Stimulated activated CD4-positive, alpha-beta T cell treated with anti-CD3 and anti-CD28 coated beads, Interleukin-12 subunit alpha, Interleukin-12 subunit beta, amount 100 ng/mL, for 48 hours (primary cell): ENCODE measurements at regions not wholly inside any gene's neighbourhood (a gene's known extent, or its start where the extent isn't known, plus 50 kb on each side); places are given as distances from the start of the nearest gene placed in this dataset.

ENCODE experiments used
- DNase-seq, 3 donors: peaks; one replicate each; pipeline ENCODE4 v3.0.0-alpha.2; 2020; ENCODE audit warnings: low read depth in 2 of 3, low spot score in 1 of 3

GRCh38 chr11:111095327-111095726 lies 150.2 kb upstream of the POU2AF2 start:
- no peak for DNase-seq

GRCh38 chr11:111093061-111093460 lies 152.5 kb upstream of the POU2AF2 start:
- no peak for DNase-seq

- DNase-seq: no peak
These were observed 154.1 kb upstream of the POU2AF2 start for GRCh38 chr11:111091321-111091938.

DNA sequence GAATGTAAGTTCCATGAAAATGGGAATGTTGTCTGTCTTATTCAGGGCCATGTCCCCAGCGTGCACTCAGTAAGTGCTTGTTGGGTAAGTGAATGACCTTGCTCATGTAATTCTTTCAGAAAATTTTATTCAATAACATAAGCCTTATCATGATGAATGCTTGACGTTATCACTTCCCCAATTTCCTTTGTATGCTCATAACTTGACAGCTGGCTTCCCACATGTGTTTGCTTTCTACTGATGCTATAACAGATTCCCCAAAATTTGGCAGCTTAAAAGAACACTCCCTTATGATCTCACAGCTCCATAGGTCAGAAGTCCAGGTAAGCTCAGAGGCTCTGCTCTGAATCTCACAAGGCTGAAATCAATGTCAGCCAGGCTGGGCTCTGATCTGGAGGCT lies 155.8 kb upstream of the POU2AF2 start:
- no peak for DNase-seq

- DNase-seq: no peak
These were observed 156.6 kb upstream of the POU2AF2 start for GRCh38 chr11:111088847-111089355.

DNA sequence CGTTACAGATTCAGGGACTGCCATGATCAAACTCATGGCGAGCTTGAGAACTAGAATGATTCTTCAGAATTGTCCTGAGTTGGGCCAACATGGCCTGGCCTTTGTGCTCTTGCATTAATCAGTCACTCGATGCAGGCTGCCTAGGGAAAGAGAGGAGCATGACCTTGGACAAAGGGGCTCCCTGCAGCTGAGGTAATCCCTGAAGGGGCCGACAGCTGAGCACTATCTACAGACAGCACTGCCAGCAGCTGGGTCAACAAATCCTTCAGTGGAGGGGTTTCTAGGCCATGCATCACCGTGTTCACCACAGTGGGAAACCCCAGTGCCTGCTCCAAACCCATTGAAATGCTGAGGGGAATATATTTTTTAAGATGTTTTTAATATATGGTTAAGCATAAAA lies 159.5 kb upstream of the POU2AF2 start:
- no peak for DNase-seq

- no peak for DNase-seq
These were observed 162.9 kb upstream of the POU2AF2 start for GRCh38 chr11:111082664-111083063.

GRCh38 chr11:111081021-111081511 lies 164.5 kb upstream of the POU2AF2 start:
- no peak for DNase-seq

DNA sequence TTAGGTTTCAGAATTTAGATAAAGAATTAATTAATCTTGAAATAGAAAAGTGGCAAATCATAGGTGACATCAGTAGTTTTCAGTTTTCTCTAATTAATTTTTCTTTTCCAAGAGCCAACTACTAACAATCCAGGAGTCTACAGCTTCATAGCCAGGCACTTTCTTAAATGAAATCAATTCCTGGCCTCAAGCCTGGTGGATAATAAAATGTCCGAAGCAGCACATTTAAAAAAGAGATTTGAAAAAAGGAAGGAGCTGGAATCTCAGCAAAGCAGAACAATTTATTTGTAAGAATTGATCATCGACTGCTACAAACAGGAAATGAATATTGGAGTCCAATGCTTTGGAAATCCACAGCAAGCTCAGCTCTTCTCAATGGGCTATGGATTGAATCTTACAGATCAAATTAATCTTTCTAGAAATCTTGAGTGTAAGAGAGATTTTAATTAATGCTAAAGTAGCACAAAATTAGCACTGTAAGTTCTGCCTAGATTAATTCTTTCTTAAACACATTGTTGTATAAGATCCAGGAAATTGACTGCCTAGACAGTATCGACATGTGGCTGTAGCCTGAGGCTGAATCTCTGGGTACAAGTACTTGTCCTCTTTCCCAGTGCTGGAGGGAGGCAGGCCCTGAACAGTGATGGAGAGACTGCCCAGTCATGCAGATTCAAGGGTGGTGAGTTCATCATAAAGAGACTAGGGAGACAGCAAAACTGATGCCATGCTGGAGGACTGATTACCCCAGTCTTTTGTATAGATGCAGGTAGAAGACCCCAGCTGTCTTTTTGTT lies 167.8 kb upstream of the POU2AF2 start:
- no peak for DNase-seq

- no peak for DNase-seq
These were observed 176.5 kb upstream of the POU2AF2 start for GRCh38 chr11:111069066-111069465.

GRCh38 chr11:111067994-111068393 lies 177.5 kb upstream of the POU2AF2 start:
- no peak for DNase-seq

DNA sequence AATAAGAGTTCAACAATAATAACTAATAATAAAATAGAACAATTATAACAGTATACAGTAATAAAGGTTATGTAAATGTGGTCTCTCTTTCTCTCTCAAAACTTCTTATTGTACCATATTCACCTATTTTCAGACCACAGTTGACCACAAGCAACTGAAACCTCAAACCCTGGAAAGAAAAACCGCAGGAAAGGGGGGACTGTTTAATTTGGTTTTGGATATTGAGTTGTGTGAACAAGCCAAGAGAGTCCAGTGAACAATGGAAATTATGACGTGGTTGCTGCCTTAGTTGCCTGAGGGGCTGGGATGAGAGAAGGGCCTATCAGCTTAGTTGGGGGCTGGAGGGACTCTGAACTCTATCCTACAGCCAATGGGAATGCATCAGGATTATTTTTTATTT lies 178.7 kb upstream of the POU2AF2 start:
- DNase-seq: no peak

GRCh38 chr11:111063726-111064517 lies 181.6 kb upstream of the POU2AF2 start:
- no peak for DNase-seq

DNA sequence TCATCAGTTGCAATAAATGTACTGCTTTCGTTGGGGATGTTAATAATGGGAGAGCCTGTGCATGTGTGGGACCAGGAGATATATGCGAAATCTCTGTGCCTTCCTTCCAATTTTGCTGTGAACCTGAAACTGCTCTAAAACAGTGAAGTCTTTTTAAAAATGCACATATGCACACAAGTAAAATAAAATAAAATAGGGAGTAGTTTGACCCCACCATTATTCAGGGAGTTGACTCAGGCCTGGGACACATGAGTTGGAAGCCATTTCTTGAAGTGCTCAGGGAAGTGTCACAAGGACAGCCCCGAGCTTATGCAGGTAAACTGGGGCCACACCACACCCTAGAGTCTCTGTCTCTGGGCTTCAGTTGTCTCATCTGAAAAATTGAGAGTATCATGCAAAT lies 183.1 kb upstream of the POU2AF2 start:
- DNase-seq: no peak

DNA sequence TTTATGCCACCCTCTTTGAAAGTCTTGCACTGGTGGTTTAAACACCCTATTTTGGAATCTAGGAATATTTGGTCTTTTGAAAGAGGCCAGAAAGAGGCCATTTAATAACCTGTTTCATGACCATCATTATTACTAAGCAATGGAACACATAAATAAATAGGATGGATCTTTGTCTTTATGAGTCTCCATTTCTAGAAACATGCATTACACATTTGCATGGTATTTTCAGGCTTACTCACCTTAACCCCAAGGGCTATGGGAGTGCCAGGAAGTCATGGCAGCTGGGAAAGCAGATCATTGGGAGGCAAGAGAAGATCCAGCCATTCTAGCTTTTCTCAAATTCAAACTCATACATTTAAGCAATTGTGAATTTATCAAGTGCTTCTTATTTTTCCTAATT lies 185.8 kb upstream of the POU2AF2 start:
- no peak for DNase-seq

- DNase-seq: no peak
These were observed 196.4 kb upstream of the POU2AF2 start for GRCh38 chr11:111049131-111049530.

DNA sequence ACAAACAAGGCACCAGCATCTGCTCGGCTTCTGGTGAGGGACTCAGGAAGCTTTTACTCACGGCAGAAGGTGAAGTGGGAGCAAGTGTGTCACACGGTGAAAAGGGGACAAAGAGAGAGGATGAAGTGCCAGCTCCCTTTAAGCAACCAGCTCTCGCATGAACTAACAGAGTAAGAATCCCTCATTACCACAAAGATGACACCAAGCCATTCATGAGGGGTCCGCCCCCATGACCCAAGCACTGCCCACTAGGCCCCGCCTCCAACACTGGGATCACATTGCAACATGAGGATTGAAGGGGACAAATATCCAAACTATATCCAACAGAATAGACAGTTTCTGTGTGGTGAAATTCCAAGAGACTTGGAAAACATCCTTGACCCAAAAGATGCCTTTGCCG lies 198.2 kb upstream of the POU2AF2 start:
- DNase-seq: no peak

- no peak for DNase-seq
These were observed 199.2 kb upstream of the POU2AF2 start for GRCh38 chr11:111046291-111046690.

DNA sequence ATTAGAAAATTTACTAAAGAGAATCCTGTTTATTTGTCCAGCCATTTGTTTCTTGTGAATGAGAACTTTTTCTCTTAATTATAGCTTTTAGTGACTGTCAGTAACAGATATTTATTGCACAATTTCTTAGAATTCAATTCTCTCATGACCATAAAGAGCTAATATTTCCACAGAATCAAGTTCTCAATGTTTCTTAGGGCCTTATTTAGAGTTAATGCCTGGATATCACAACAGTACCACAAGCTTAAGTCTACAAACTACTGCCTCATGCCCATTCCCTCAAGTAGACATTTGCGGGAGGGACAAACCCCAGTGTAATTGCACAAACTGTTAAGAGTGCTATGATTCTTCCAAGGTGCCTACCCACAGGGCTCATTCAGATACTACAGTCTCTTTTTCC lies 199.7 kb upstream of the POU2AF2 start:
- no peak for DNase-seq

DNA sequence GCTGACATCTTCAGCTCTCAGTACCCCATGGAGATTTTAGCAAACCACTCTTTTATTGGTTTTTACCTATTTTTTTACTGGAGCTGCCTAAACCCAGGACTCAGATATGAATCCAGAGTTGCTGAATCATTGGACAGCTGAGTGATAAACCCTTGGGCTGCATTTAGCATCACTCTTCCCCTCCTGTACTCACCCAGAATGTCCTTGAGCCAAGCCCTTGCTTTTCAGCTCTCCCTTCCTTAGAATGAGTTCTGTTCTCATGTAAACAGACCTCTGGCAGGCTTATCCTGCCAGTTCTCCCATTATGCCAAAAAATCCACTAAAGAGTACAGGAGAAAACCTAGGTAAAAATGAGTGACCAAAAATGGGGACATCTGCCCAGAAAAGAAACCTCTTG lies 200.1 kb upstream of the POU2AF2 start:
- DNase-seq: no peak

DNA sequence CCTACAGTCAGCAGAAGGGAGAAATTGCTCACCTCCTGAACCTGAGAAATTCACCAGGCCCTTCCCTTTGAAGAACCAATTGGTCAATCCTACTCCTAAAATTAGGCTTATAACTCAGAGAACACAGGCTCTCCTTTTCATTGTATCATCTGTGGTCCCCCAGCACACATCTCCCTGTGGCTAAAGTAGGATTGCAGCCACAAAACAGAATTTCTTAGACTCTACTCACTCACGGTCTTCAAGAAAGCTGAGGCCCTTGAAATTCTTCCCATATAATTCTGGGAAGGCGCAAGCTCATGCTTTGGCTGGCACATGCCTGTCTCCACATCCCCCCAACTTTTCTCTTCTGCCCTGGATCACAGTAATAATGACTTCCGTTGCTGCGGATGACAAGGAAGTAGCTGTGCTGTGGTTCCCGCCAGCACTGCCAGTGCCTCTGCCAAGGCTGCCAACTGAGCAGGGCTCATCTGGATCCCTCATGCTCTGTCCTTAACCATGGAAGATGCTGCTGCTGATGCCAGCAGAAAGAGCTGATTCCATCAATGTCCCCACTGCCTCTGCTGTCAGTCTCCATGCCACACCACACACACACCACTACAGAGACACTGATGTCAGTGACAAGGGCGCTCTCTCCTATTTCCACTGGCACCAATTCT lies 200.6 kb upstream of the POU2AF2 start:
- no peak for DNase-seq
